ENCODE measurements at regions not wholly inside any gene's neighbourhood (a gene's known extent, or its start where the extent isn't known, plus 50 kb on each side); places are given as distances from the start of the nearest gene placed in this dataset.

DNA sequence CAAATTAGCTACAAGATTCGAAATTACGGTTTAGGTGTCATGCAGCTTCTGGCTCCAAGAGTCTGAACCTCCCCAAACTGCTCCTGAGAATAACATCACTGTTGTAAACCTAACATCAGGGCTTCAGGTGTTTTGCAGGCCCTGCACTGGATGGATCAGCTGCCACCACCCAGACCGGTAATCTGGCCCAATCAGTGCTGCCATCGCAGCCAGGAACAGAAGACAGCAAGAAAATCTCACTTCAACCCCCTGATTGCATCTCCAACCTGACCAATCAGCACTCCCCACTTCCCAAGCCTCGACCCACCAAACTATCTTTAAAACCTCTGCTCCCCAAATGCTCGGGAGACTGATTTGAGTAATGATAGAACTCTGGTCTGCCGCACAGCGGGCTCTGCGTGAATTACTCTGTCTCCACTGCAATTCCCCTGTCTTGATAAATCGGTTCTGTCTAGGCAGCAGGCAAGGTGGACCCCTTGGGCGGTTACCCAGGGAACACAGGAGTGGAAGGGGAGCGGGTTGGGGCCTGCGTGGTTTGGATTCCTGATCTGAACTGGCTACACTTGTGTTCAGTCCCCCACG lies 268.5 kb upstream of the SFSWAP start:
- H3K9me3 ChIP-seq (ENCODE audit: insufficient read depth, low read depth, low read length) = peaks cover 3% of the 10 kb centered on the region
- no peak overlapping the region for H2AFZ ChIP-seq (ENCODE audit: insufficient read depth, low read length, poor library complexity)
- no peak overlapping the region for H3K18ac ChIP-seq (ENCODE audit: low read length)
- no peak overlapping the region for H3K4me3 ChIP-seq (ENCODE audit: low read depth, low read length)
- no peak overlapping the region for H3K4me2 ChIP-seq (ENCODE audit: low read length)
- H2BK5ac ChIP-seq (ENCODE audit: low read depth, low read length, poor library complexity) = no peak overlapping the region
- H2BK12ac ChIP-seq (ENCODE audit: low read length) = no peak overlapping the region
- no peak overlapping the region for H3K14ac ChIP-seq (ENCODE audit: low read length)
- H3K4me1 ChIP-seq (ENCODE audit: control insufficient read depth in 1 of 2, insufficient read depth in 2 of 2, low read length in 2 of 2) = peaks cover 2 to 8% of the 10 kb centered on the region in 2 experiments
- DNase-seq = no peak
- no peak overlapping the region for H2BK120ac ChIP-seq (ENCODE audit: insufficient read depth, low read length, poor library complexity)
- no peaks in the 10 kb centered on the region for H3K79me2 ChIP-seq (ENCODE audit: control insufficient read depth, insufficient read depth, low read length, poor library complexity)
- no peak overlapping the region for H4K8ac ChIP-seq (ENCODE audit: low read depth, low read length)
- no peaks in the 10 kb centered on the region for H3K27me3 ChIP-seq (ENCODE audit: insufficient read depth, low read length)
- no peaks in the 10 kb centered on the region for H3K79me1 ChIP-seq (ENCODE audit: low read length)
- no peak overlapping the region for H3K9ac ChIP-seq (ENCODE audit: low read length)
- H3K27ac ChIP-seq (ENCODE audit: low read depth, low read length) = no peak overlapping the region
- H4K91ac ChIP-seq (ENCODE audit: low read depth, low read length) = no peak overlapping the region
- no CpG with 5 or more reads among the region's 14 CpGs for WGBS (ENCODE audit: extremely low coverage, insufficient coverage, insufficient read length)
- no peaks in the 10 kb centered on the region for H3K36me3 ChIP-seq (ENCODE audit: control insufficient read depth in 1 of 2, insufficient read depth in 2 of 2, low read length in 2 of 2)
- no peak overlapping the region for H3K23ac ChIP-seq (ENCODE audit: low read length)
- H3K4ac ChIP-seq (ENCODE audit: low read depth, low read length) = no peak overlapping the region
- no peak overlapping the region for H4K12ac ChIP-seq (ENCODE audit: low read depth, low read length)
- H2AK5ac ChIP-seq (ENCODE audit: low read length) = no peak overlapping the region

DNA sequence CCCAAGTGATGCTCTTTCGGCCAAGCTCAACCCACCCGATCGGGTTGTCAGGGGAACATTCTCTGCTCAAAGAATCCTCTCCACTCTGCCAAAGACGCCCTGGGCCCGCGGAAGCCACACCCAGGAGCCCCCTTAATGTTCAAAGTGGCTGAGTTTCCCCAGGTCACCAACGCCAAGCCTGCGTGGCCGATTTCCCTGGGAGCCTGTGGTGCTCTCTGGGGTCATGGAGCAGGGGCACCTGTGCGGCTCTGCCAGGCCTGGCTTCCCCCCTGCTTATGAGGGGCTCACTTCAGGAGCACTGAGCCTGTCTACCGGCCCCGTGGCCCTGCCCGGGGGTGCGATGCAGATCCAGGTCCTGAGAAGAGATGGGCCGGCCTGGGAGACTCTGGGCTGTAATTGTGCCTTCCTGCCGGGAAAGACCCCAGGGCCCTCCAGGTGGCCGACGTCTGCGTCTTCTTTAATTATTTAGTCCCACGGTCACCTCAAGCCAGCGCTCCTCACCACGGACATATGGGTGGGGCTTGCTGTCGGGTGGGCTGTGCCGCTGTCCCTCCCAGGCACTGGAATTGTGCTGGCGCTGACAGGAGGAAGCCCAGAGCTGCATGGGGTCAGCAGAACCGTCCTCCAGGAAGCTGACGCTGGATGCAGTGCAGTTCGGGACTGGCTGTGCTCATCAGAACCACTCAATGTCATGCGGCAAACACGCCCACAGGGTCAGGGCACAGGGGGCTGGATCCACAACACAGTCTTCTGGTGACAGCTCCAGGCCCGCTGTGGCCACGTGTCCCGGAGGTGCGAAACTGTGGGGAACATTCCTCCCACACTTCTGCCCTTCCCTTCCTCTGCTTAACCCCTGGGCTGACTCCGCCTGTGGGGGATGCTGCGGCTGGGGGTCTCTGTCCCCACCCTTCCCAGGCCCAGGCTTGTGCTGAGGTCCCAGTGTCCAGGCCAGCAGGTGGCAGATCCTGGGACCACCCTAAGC lies 267.6 kb upstream of the SFSWAP start:
- H3K14ac ChIP-seq (ENCODE audit: low read length) = no peak overlapping the region
- H2BK12ac ChIP-seq (ENCODE audit: low read length) = no peak overlapping the region
- no peak overlapping the region for H3K27ac ChIP-seq (ENCODE audit: low read depth, low read length)
- H3K4ac ChIP-seq (ENCODE audit: low read depth, low read length) = no peak overlapping the region
- peaks cover 6% of the 10 kb centered on the region for H3K9me3 ChIP-seq (ENCODE audit: insufficient read depth, low read depth, low read length)
- no peak overlapping the region for H2BK120ac ChIP-seq (ENCODE audit: insufficient read depth, low read length, poor library complexity)
- H3K4me3 ChIP-seq (ENCODE audit: low read depth, low read length) = no peak overlapping the region
- no peak overlapping the region for H3K18ac ChIP-seq (ENCODE audit: low read length)
- no peaks in the 10 kb centered on the region for H3K79me2 ChIP-seq (ENCODE audit: control insufficient read depth, insufficient read depth, low read length, poor library complexity)
- H3K9ac ChIP-seq (ENCODE audit: low read length) = no peak overlapping the region
- no peaks in the 10 kb centered on the region for H3K27me3 ChIP-seq (ENCODE audit: insufficient read depth, low read length)
- DNase-seq = no peak
- no peak overlapping the region for H2AK5ac ChIP-seq (ENCODE audit: low read length)
- WGBS (ENCODE audit: extremely low coverage, insufficient coverage, insufficient read length) = no CpG with 5 or more reads among the region's 36 CpGs
- H3K4me1 ChIP-seq (ENCODE audit: control insufficient read depth in 1 of 2, insufficient read depth in 2 of 2, low read length in 2 of 2) = peaks cover 2 to 8% of the 10 kb centered on the region in 2 experiments
- H3K79me1 ChIP-seq (ENCODE audit: low read length) = no peaks in the 10 kb centered on the region
- H2AFZ ChIP-seq (ENCODE audit: insufficient read depth, low read length, poor library complexity) = no peak overlapping the region
- no peak overlapping the region for H2BK5ac ChIP-seq (ENCODE audit: low read depth, low read length, poor library complexity)
- no peak overlapping the region for H3K4me2 ChIP-seq (ENCODE audit: low read length)
- no peak overlapping the region for H4K91ac ChIP-seq (ENCODE audit: low read depth, low read length)
- no peak overlapping the region for H4K8ac ChIP-seq (ENCODE audit: low read depth, low read length)
- no peaks in the 10 kb centered on the region for H3K36me3 ChIP-seq (ENCODE audit: control insufficient read depth in 1 of 2, insufficient read depth in 2 of 2, low read length in 2 of 2)
- no peak overlapping the region for H4K12ac ChIP-seq (ENCODE audit: low read depth, low read length)
- no peak overlapping the region for H3K23ac ChIP-seq (ENCODE audit: low read length)

DNA sequence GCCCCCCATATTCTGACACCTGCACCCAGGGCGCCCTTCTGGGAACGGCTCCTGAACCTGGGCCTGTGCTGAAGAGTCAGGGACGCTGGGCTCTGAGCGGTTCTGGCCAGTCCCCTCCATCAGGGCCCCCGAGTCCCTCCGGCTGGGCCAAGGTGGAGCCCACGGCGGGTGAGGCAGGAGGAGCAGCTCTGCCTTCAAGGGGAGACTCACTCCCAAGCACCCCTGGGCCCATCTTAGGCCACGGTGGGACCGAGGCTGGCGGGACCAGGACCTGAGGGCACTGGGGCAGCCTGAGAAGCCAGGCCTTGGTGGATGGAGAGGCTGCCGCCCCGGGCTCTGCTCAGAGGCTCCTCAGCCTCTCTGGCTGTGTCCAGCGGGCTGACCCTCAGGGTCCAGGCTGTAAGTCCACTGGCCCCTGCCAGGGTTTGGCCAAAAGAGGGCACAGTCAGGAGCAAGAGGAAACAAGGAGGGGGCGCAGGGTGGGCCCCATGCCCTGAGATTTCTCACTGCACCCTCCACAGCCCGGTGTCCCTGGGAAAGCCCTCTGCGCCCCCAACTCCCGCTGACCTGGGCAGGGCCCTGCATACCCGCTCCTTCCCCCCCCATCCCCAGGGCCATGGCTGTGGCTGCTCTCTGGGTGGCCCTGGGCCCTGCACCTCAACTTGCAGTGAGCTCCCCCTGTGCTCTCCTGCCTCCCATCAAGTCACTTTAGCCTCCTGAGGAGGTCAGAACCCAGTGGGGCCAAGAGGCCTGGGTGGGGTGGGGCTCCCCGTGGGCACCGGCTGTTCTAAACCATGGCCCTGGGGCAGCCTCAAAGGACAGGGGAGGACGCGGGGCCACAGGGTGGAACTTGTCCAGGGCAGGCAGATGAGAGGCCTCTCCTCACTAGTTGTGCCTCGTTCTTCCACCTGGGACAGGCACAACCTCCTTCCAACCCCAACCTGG lies 266.4 kb upstream of the SFSWAP start:
- Histone ChIP-seq H2BK5ac (ENCODE audit: low read depth, low read length, poor library complexity) (no peak overlapping the region), H3K36me3 (ENCODE audit: control insufficient read depth in 1 of 2, insufficient read depth in 2 of 2, low read length in 2 of 2) (no peaks in the 10 kb centered on the region), H2AFZ (ENCODE audit: insufficient read depth, low read length, poor library complexity) (no peak overlapping the region), H3K9me3 (ENCODE audit: insufficient read depth, low read depth, low read length) (peaks cover 6% of the 10 kb centered on the region), H4K12ac (ENCODE audit: low read depth, low read length) (no peak overlapping the region), H4K91ac (ENCODE audit: low read depth, low read length) (no peak overlapping the region), H3K14ac (ENCODE audit: low read length) (no peak overlapping the region), H3K79me1 (ENCODE audit: low read length) (no peaks in the 10 kb centered on the region), H3K27ac (ENCODE audit: low read depth, low read length) (no peak overlapping the region), H3K18ac (ENCODE audit: low read length) (no peak overlapping the region), H2AK5ac (ENCODE audit: low read length) (no peak overlapping the region), H3K27me3 (ENCODE audit: insufficient read depth, low read length) (no peaks in the 10 kb centered on the region), H3K23ac (ENCODE audit: low read length) (no peak overlapping the region), H2BK12ac (ENCODE audit: low read length) (no peak overlapping the region), H3K4me3 (ENCODE audit: low read depth, low read length) (no peak overlapping the region), H2BK120ac (ENCODE audit: insufficient read depth, low read length, poor library complexity) (no peak overlapping the region), H4K8ac (ENCODE audit: low read depth, low read length) (no peak overlapping the region), H3K79me2 (ENCODE audit: control insufficient read depth, insufficient read depth, low read length, poor library complexity) (no peaks in the 10 kb centered on the region), H3K4ac (ENCODE audit: low read depth, low read length) (no peak overlapping the region), H3K4me1 (ENCODE audit: control insufficient read depth in 1 of 2, insufficient read depth in 2 of 2, low read length in 2 of 2) (peaks cover 2 to 8% of the 10 kb centered on the region in 2 experiments), H3K4me2 (ENCODE audit: low read length) (no peak overlapping the region), H3K9ac (ENCODE audit: low read length) (no peak overlapping the region)
- no CpG with 5 or more reads among the region's 24 CpGs for WGBS (ENCODE audit: extremely low coverage, insufficient coverage, insufficient read length)
- DNase-seq = no peak

DNA sequence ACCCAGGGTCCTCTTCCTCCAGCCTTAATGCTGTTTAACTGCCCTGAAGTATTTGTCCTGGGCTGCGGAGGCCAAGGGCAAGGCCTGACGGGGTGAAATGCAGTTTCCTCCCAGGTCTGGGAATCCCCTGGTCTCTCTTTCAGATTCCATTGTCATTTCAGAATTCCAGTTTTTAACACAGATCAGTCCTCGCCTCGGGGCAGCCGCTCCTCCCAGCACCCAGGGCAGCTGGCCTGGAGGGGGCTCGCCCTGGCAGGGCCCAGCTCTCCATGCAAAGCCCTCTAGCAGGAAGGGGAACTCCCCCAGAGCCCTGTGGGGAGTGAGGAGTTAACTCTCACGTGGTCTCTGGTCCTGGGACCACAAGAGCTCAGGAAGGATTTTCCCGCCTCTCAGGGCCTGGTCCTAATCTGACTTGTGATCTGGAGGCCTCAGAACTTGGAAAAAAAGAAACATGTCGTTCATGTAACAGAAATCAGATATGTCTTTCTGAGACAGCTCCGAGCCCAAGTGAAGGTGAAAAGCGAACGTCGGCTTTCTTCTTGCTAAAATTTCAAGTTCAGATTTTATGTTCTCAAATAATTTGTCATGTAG lies 265.6 kb upstream of the SFSWAP start:
- no peaks in the 10 kb centered on the region for H3K79me1 ChIP-seq (ENCODE audit: low read length)
- H4K91ac ChIP-seq (ENCODE audit: low read depth, low read length) = no peak overlapping the region
- H2BK120ac ChIP-seq (ENCODE audit: insufficient read depth, low read length, poor library complexity) = no peak overlapping the region
- H3K9me3 ChIP-seq (ENCODE audit: insufficient read depth, low read depth, low read length) = peaks cover 6% of the 10 kb centered on the region
- H3K36me3 ChIP-seq (ENCODE audit: control insufficient read depth in 1 of 2, insufficient read depth in 2 of 2, low read length in 2 of 2) = no peaks in the 10 kb centered on the region
- peak in 1 of 2 donors; percentile 30 for DNase-seq
- H3K18ac ChIP-seq (ENCODE audit: low read length) = no peak overlapping the region
- no peak overlapping the region for H2AK5ac ChIP-seq (ENCODE audit: low read length)
- H3K4ac ChIP-seq (ENCODE audit: low read depth, low read length) = no peak overlapping the region
- H3K27me3 ChIP-seq (ENCODE audit: insufficient read depth, low read length) = no peaks in the 10 kb centered on the region
- H3K4me1 ChIP-seq (ENCODE audit: control insufficient read depth in 1 of 2, insufficient read depth in 2 of 2, low read length in 2 of 2) = peaks cover 2 to 8% of the 10 kb centered on the region in 2 experiments
- no peak overlapping the region for H3K23ac ChIP-seq (ENCODE audit: low read length)
- no peak overlapping the region for H4K12ac ChIP-seq (ENCODE audit: low read depth, low read length)
- no peak overlapping the region for H3K14ac ChIP-seq (ENCODE audit: low read length)
- no peaks in the 10 kb centered on the region for H3K79me2 ChIP-seq (ENCODE audit: control insufficient read depth, insufficient read depth, low read length, poor library complexity)
- H2BK12ac ChIP-seq (ENCODE audit: low read length) = no peak overlapping the region
- H3K4me2 ChIP-seq (ENCODE audit: low read length) = no peak overlapping the region
- no CpG with 5 or more reads among the region's 13 CpGs for WGBS (ENCODE audit: extremely low coverage, insufficient coverage, insufficient read length)
- no peak overlapping the region for H3K27ac ChIP-seq (ENCODE audit: low read depth, low read length)
- H3K4me3 ChIP-seq (ENCODE audit: low read depth, low read length) = no peak overlapping the region
- H4K8ac ChIP-seq (ENCODE audit: low read depth, low read length) = no peak overlapping the region
- no peak overlapping the region for H3K9ac ChIP-seq (ENCODE audit: low read length)
- no peak overlapping the region for H2AFZ ChIP-seq (ENCODE audit: insufficient read depth, low read length, poor library complexity)
- no peak overlapping the region for H2BK5ac ChIP-seq (ENCODE audit: low read depth, low read length, poor library complexity)

Measured in trophoblast cell (in vitro differentiated cells and primary cell).